Naive B cell (primary cell): ENCODE measurements at regions not wholly inside any gene's neighbourhood (a gene's known extent, or its start where the extent isn't known, plus 50 kb on each side); places are given as distances from the start of the nearest gene placed in this dataset.

ENCODE experiments used
- ATAC-seq, 2 donors: fragments of 150-1000 bp; cut with Tn5 transposase; 2 replicates each; pipeline ENCODE4 v1.10.0; 2021; ENCODE audit warnings: low read depth in 2 of 2, mild to moderate bottlenecking in 2 of 2, moderate library complexity in 2 of 2
- DNase-seq: peaks from one replicate; pipeline ENCODE4 v3.0.0; 2022
- H3K27ac Mint-ChIP-seq, 6 donors: one replicate each; pipeline ENCODE4 v1.8.0; 2020 to 2022; ENCODE audit warnings: mild to moderate bottlenecking in 6 of 6, mixed read lengths in 6 of 6, moderate library complexity in 5 of 6, inconsistent platforms in 2 of 6
- H3K27me3 Mint-ChIP-seq, 3 donors: one replicate each; pipeline ENCODE4 v1.8.0; 2021 to 2022; ENCODE audit warnings: mixed read lengths in 3 of 3, mild to moderate bottlenecking in 1 of 3
- H3K36me3 Mint-ChIP-seq, 2 donors: one replicate each; pipeline ENCODE4 v1.8.0; 2020 to 2022; ENCODE audit warnings: mixed read lengths in 2 of 2, inconsistent platforms in 1 of 2, mild to moderate bottlenecking in 1 of 2
- H3K4me1 Mint-ChIP-seq, 3 donors: one replicate each; pipeline ENCODE4 v1.8.0; 2020 to 2022; ENCODE audit warnings: mixed read lengths in 3 of 3, inconsistent platforms in 1 of 3, mild to moderate bottlenecking in 1 of 3, moderate library complexity in 1 of 3
- H3K4me3 Mint-ChIP-seq, 8 donors: one replicate each; pipeline ENCODE4 v1.8.0; 2020 to 2022; ENCODE audit warnings: mild to moderate bottlenecking in 8 of 8, mixed read lengths in 8 of 8, moderate library complexity in 8 of 8, inconsistent platforms in 2 of 8
- H3K9me3 Mint-ChIP-seq, 7 donors: one replicate each; pipeline ENCODE4 v1.8.0; 2020 to 2022; ENCODE audit warnings: mixed read lengths in 7 of 7, mild to moderate bottlenecking in 5 of 7, inconsistent platforms in 2 of 7, moderate library complexity in 1 of 7

DNA sequence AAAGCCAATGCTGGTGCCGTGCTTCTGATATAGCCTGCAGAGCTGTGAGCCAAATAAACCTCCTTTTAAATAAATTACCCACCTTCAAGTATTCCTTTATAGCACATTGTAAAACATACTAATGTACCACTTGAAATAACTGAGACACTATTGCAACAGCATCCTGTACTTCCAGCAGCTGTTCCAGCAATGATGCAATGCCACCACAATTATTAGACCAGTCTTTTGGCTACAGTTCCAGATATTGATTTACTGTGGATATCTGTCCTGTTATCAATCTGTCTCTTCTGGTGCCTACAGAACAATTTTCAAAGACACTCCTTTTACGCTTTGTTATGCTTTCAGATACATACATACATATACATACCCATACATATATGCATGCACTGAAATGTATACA lies 567.9 kb downstream of the TAF11L14 start:
- H3K36me3 Mint-ChIP-seq = peaks cover 0 to 4% of the 10 kb centered on the region in 2 donors
- H3K27me3 Mint-ChIP-seq = no peaks in the 10 kb centered on the region
- no peaks in the 10 kb centered on the region for H3K4me1 Mint-ChIP-seq
- H3K9me3 Mint-ChIP-seq = peaks cover 4 to 27% (median 10%) of the 10 kb centered on the region in 7 donors
- H3K4me3 Mint-ChIP-seq = peak overlapping the region in 1 of 8 donors; percentile 27
- no peak for DNase-seq
- ATAC-seq = no peak
- H3K27ac Mint-ChIP-seq = no peak overlapping the region

DNA sequence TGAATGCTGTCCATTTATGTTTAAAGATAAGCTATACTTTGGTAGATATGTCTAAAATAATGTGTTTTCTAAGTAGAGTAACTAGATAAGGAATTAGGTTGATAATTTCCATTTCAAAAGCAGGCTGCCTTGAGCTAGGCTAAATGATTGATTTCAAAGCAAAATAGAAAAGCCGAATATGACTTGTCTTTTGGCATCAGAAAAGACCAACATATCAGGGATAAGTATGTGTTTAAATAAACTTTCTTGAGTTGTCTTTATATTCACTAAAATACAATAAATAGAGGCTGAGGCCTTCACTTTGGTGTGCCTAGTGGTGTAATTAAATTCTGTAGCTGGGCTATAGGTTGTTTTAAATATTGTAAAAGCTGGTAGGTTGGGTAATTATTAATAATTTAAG lies 569.0 kb downstream of the TAF11L14 start:
- Mint-ChIP-seq H3K27ac (no peak overlapping the region), H3K36me3 (no peaks in the 10 kb centered on the region), H3K4me1 (no peaks in the 10 kb centered on the region), H3K9me3 (peaks cover 2 to 17% (median 5%) of the 10 kb centered on the region in 7 donors), H3K27me3 (no peaks in the 10 kb centered on the region), H3K4me3 (no peak overlapping the region)
- DNase-seq = no peak
- no peak for ATAC-seq

DNA sequence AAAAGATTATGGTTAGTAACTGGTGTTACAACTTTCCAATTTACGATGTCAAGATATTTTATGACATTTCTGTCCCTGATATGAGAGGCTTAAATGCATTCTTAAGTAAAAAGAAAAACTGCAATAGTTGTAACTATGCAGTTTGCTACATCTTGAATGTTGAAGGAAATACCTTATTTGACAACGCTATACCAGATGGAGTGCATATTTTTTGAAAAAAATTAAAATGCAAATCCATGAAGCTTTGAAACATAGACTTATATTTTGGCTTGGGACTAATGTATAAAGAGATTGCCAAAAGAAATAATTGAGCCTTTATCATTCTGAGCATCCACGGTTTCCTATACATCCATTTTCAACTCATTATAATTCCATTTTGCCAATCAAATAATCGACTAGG lies 579.4 kb downstream of the TAF11L14 start:
- DNase-seq (no peak), ATAC-seq (no peak)
- Mint-ChIP-seq H3K9me3 (peaks cover 6 to 17% (median 9%) of the 10 kb centered on the region in 7 donors), H3K36me3 (no peaks in the 10 kb centered on the region), H3K27ac (no peak overlapping the region), H3K27me3 (no peaks in the 10 kb centered on the region), H3K4me1 (no peaks in the 10 kb centered on the region), H3K4me3 (no peak overlapping the region)

DNA sequence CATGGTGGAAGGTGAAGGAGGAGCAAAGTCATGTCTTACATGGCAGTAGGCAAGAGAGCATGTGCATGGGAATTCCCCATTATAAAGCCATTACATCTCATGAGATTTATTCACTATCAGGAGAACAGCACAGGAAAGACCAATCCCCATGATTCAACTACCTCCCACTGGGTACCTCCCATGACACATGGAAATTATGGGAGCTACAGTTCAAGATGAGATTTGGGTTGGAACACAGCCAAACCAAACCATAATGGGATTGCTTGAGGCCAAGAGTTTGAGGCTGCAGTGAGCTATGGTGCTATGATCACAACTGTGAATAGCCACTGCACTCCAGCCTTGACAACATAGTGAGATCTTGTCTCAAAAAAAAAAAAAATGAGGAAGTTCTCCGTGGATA lies 581.8 kb downstream of the TAF11L14 start:
- Mint-ChIP-seq H3K4me3 (no peak overlapping the region), H3K27me3 (no peaks in the 10 kb centered on the region), H3K4me1 (no peaks in the 10 kb centered on the region), H3K36me3 (no peaks in the 10 kb centered on the region), H3K9me3 (peaks cover 7 to 30% (median 10%) of the 10 kb centered on the region in 7 donors), H3K27ac (no peak overlapping the region)
- ATAC-seq = no peak
- DNase-seq = no peak

DNA sequence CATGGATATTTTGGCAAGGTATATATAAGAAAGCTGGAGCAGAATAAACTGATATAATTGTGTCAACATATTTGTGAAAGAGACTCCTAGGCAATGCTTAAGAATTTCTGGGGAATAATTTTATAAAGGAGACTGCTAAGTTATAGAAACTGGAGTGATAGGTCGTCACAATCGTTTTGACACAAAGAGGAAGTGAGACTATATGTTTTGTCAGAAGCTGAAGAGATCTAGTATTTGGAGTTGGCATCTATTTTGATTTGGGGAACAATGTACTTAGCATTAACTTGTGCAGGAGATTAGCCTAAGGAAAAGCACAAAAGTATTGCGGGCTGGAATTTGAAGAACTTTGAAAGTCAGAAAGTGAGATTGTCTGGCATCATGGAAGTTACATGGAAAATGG lies 582.5 kb downstream of the TAF11L14 start:
- no peaks in the 10 kb centered on the region for H3K36me3 Mint-ChIP-seq

DNA sequence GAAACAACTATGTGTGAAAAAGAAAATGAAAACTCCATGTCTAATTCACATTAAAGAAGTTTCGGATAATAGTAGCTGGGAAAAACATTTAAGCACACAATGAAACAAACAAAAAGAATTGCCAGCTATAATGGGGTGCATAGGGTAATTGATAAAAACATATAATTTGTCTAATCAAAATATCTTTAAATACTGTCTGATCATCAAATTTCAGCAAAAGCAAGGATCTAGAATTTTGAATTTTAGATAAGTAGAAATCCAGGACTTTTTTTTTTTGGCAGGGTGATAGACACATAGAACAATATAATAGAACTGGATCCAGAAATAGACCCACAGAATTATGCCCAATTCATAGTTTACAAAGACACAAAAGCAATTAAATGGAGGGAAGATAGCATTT lies 585.0 kb downstream of the TAF11L14 start:
- H3K4me1 Mint-ChIP-seq = no peaks in the 10 kb centered on the region
- no peaks in the 10 kb centered on the region for H3K27me3 Mint-ChIP-seq
- H3K9me3 Mint-ChIP-seq = peaks cover 9 to 27% (median 12%) of the 10 kb centered on the region in 7 donors
- DNase-seq (no peak), ATAC-seq (no peak)
- no peak overlapping the region for H3K4me3 Mint-ChIP-seq
- no peaks in the 10 kb centered on the region for H3K36me3 Mint-ChIP-seq
- H3K27ac Mint-ChIP-seq = no peak overlapping the region

More for the DNA sequence above, 582.5 kb downstream of the TAF11L14 start:
- Mint-ChIP-seq H3K27me3 (no peaks in the 10 kb centered on the region), H3K4me3 (no peak overlapping the region), H3K27ac (no peak overlapping the region), H3K4me1 (no peaks in the 10 kb centered on the region), H3K9me3 (peaks cover 8 to 30% (median 10%) of the 10 kb centered on the region in 7 donors)
- no peak for ATAC-seq
- DNase-seq = no peak

DNA sequence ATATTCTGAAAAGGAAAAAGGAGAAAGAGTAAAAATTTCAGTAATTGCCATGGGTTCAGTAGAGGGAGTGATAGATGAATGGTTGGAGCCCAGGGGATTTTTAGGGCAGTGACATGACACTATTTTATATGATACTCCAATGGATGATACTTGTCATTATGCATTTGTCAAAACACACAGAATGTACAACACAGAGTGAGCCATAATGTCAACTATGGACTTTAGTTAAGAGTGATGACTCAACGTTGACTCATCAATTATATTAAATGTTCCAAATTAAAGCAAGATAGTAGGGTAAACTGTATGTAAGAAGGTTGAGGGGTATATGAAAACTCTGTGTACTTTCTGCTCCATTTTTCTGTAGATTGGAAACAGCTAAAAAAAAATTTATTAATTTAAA lies 586.4 kb downstream of the TAF11L14 start:
- Mint-ChIP-seq H3K27me3 (no peaks in the 10 kb centered on the region), H3K9me3 (peaks cover 5 to 18% (median 11%) of the 10 kb centered on the region in 7 donors), H3K36me3 (no peaks in the 10 kb centered on the region), H3K4me1 (no peaks in the 10 kb centered on the region), H3K4me3 (no peak overlapping the region), H3K27ac (no peak overlapping the region)
- ATAC-seq (no peak), DNase-seq (no peak)

DNA sequence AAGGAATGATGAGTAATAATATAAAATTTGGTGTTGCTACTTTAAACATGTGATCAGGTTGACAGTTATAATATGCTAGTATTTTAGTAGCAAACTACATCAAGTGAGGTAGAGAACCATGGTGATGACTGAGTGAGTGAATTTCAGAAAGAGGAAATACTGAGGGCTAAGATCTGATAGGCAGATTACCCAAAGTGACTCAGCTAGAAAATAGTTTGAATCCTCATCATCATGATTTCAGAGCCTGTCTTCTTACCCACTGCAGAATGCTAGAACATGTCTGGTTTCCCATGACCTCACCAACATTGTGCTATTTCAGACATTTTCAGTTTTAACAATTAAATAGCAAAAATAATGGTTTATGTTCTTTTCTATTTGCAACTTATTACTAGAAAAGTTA lies 602.1 kb downstream of the TAF11L14 start:
- DNase-seq (no peak), ATAC-seq (no peak)
- no peak overlapping the region for H3K4me3 Mint-ChIP-seq
- H3K27me3 Mint-ChIP-seq = no peaks in the 10 kb centered on the region
- peaks cover 0 to 3% (median 0%) of the 10 kb centered on the region in 7 donors for H3K9me3 Mint-ChIP-seq
- H3K4me1 Mint-ChIP-seq = no peaks in the 10 kb centered on the region
- H3K27ac Mint-ChIP-seq = no peak overlapping the region
- no peaks in the 10 kb centered on the region for H3K36me3 Mint-ChIP-seq

DNA sequence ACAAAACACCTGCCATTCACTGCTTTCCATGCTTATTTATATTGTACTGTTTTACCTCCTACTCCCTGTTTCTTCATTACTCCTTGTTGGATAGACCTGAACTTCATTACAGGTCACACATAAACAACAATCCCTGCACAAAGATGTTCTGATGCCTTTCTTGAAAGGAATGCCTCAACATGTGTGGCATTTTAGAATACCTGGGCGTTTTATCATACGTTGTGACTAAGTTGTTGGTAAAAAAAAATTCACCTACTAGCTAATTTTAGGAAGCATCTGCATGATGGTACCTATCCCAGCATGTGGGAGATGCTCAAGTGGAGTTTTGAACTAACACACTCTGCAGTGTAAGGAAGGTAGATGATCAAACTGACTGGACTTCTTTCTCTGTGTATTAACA lies 604.1 kb downstream of the TAF11L14 start:
- H3K4me1 Mint-ChIP-seq = no peaks in the 10 kb centered on the region
- no peak for DNase-seq
- H3K4me3 Mint-ChIP-seq = no peak overlapping the region
- no peak overlapping the region for H3K27ac Mint-ChIP-seq
- ATAC-seq = no peak
- no peaks in the 10 kb centered on the region for H3K36me3 Mint-ChIP-seq
- no peaks in the 10 kb centered on the region for H3K27me3 Mint-ChIP-seq
- peaks cover 0 to 3% (median 0%) of the 10 kb centered on the region in 7 donors for H3K9me3 Mint-ChIP-seq

DNA sequence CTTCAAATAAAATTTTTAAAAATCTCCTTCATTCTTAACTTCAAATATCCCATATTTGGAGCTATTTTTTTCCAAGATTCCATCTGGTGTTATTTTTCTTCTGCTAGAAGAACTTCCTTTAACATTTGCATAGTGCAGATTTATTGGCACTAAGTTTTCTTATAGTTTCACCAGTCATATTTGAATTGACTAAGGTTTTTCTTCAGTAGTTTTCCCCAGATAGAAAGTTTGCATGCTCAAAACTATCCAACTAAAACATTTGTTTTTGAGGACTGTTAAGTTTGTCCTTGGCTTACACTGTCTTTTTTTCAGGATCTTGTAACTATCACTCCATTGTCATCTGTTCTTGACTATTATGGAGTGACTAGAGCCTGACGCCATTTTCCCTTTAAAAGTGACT lies 606.7 kb downstream of the TAF11L14 start:
- DNase-seq (no peak), ATAC-seq (no peak)
- Mint-ChIP-seq H3K36me3 (no peaks in the 10 kb centered on the region), H3K27me3 (no peaks in the 10 kb centered on the region), H3K27ac (no peak overlapping the region), H3K4me3 (no peak overlapping the region), H3K9me3 (peaks cover 0 to 17% (median 3%) of the 10 kb centered on the region in 7 donors), H3K4me1 (no peaks in the 10 kb centered on the region)

DNA sequence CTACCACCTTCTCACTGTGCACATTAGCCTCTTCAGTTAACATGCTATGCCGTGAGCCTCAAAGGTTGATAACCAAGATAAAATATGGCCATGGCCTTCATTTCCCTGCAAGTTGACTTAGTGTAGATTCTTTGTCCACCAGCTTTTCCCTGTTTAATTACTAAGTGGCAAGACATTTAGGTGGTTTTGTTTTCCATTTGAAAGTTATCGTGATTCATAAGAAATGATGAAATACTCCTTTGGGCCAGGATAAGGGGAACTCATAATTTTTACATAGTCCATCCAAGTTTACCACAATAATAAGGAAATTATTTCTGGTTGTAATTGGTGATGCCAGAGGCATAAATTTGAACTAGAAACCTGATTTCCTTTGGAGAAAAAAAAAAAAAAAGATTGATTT lies 609.6 kb downstream of the TAF11L14 start:
- H3K27me3 Mint-ChIP-seq = no peaks in the 10 kb centered on the region
- H3K4me3 Mint-ChIP-seq = no peak overlapping the region
- no peak overlapping the region for H3K27ac Mint-ChIP-seq
- H3K36me3 Mint-ChIP-seq = peaks cover 0 to 8% of the 10 kb centered on the region in 2 donors
- no peaks in the 10 kb centered on the region for H3K4me1 Mint-ChIP-seq
- H3K9me3 Mint-ChIP-seq = peaks cover 3 to 31% (median 10%) of the 10 kb centered on the region in 7 donors
- ATAC-seq = no peak
- DNase-seq = no peak

DNA sequence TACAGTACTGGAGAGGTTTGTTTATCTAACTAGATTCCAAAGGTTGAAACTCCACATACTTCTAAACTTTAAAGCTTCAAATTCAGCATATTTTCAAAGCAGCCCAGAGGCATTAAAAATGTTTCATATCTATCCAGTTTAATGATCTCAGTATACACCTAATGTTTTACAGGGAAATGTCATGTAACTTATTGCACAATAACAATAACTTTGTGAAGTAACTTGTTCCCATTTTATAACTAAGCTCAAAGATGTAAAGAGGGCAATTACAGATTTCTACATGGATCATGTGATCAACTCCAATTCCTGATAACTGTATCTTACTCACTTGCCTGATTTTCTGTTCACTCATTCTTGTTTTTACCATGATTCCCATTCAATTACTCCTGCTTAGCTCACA lies 610.0 kb downstream of the TAF11L14 start:
- DNase-seq (no peak), ATAC-seq (no peak)
- Mint-ChIP-seq H3K27me3 (no peaks in the 10 kb centered on the region), H3K4me1 (no peaks in the 10 kb centered on the region), H3K9me3 (peaks cover 3 to 31% (median 10%) of the 10 kb centered on the region in 7 donors), H3K36me3 (peaks cover 0 to 8% of the 10 kb centered on the region in 2 donors), H3K27ac (no peak overlapping the region), H3K4me3 (no peak overlapping the region)

DNA sequence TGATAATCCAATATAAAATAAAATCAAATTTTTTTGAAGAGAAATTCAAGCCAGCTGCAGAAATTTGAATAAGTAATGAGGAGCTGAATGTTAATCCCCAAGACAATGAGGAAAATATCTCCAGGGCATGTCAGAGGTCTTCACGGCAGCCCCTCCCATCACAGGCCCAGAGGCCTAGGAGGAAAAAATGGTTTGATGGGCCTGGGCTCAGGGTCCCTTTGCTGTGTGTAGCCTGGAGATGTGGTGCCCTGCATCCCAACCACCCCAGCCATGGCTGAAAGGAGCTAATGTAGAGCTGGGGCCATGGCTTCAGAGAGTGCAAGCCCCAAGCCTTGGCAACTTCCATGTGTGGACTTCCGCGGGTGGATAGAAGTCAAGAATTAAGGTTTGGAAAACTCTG lies 618.3 kb downstream of the TAF11L14 start:
- Mint-ChIP-seq H3K36me3 (peaks cover 0 to 7% of the 10 kb centered on the region in 2 donors), H3K9me3 (peaks cover 0 to 37% (median 22%) of the 10 kb centered on the region in 7 donors), H3K4me1 (no peaks in the 10 kb centered on the region), H3K4me3 (no peak overlapping the region), H3K27ac (no peak overlapping the region), H3K27me3 (peaks cover 0 to 5% (median 0%) of the 10 kb centered on the region in 3 donors)
- DNase-seq (no peak), ATAC-seq (no peak)

DNA sequence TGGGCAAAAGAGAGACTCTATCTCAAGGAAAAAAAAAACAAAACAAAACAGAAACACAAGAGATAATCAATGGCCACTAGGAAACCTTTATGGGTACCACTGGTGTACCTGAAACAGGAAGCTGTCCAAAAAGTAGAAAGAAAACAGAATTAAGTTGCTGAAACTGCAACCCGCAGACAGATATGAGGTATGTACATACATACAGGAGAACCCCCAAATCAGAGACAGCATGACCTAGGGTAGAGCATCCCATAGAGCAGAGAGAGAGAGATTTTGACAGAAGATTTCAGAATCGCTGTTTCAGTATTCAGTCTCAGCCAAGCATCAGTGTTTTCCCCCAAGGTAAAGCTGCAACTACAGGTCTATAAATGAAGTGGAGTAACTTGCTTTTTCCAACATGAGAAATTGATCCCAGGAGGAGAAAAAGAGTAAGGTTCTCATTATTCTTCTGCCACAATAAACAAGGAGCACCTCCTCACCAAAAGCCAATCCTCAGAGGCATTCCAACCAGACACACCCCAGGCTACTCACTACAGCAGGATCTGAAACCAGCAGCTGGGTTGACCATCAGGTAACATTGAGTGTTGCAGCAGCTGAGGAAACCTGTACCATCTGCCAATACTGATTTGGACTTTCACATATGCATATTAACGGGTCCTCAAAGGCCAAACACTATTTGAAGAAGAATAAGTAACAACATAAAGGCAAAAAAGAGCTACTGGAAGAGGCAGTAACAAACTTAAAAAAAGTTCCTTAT lies 630.0 kb downstream of the TAF11L14 start:
- Mint-ChIP-seq H3K36me3 (no peaks in the 10 kb centered on the region), H3K4me1 (no peaks in the 10 kb centered on the region), H3K9me3 (peaks cover 0 to 17% (median 3%) of the 10 kb centered on the region in 7 donors), H3K4me3 (no peak overlapping the region), H3K27ac (no peak overlapping the region), H3K27me3 (no peaks in the 10 kb centered on the region)
- DNase-seq = no peak
- ATAC-seq = no peak
